Prostate gland (tissue), 2 donors: ENCODE measurements at regions not wholly inside any gene's neighbourhood (a gene's known extent, or its start where the extent isn't known, plus 50 kb on each side); places are given as distances from the start of the nearest gene placed in this dataset.

Experiments
- DNase-seq: peaks from one replicate; pipeline ENCODE4 v3.0.0-alpha.2; 2019; ENCODE audit warnings: low spot score
- H3K27ac ChIP-seq, 2 donors: fragments of 200-600 bp; sonication (generic); 2 replicates each; pipeline ENCODE4 v1.5.1; 2017 to 2019
- H3K27me3 ChIP-seq: fragments of 200-600 bp; sonication (generic); replicated peaks from 2 replicates; pipeline ENCODE4 v1.5.1; 2019; ENCODE audit not compliant: insufficient read depth
- H3K36me3 ChIP-seq, 2 donors: fragments of 200-600 bp; sonication (generic); 1 replicate in 1 of 2; 2 replicates in 1 of 2; pipeline versions ENCODE4 v1.5.1 to v1.8.1; 2017 to 2019
- H3K4me1 ChIP-seq: fragments of 200-600 bp; sonication (generic); replicated peaks from 2 replicates; pipeline ENCODE4 v1.5.1; 2019
- H3K4me3 ChIP-seq, 2 donors: fragments of 200-600 bp; sonication (generic); 2 replicates each; pipeline ENCODE4 v1.5.1; 2017 to 2019
- H3K9me3 ChIP-seq: fragments of 200-600 bp; sonication (generic); 2 replicates; pipeline ENCODE4 v1.5.1; 2017
- POLR2A ChIP-seq: fragments of 450-650 bp; IDR thresholded peaks from one replicate; pipeline ENCODE4 v1.6.1; 2016; ENCODE audit warnings: antibody characterized with exemption, mild to moderate bottlenecking
- POLR2AphosphoS5 ChIP-seq: sonication (generic); formaldehyde crosslinking; IDR thresholded peaks from one replicate; pipeline ENCODE4 v1.6.1; 2017; ENCODE audit warnings: antibody characterized with exemption
- WGBS: methylation state at CpG from one replicate; pipeline ENCODE4 v1.1.5; 2018; 5-methylcytosine and 5-hydroxymethylcytosine counted together
- intact Hi-C: fragments of 100-400 bp; cut with DNase I; formaldehyde crosslinking; loops from one replicate; pipeline ENCODE4 v1.14.2; 2022
- TF ChIP-seq, protein P1 (sequence below), 4 experiments: fragments of 200-600 bp in 2 of 4; fragments of 450-650 bp in 2 of 4; sonication (generic) in 2 of 4; IDR thresholded peaks; 1 replicate in 3 of 4; 2 replicates in 1 of 4; pipeline ENCODE4 v1.5.1; 2016 to 2019; ENCODE audit warnings: antibody characterized with exemption in 4 of 4, mild to moderate bottlenecking in 2 of 4, moderate library complexity in 2 of 4

DNA sequence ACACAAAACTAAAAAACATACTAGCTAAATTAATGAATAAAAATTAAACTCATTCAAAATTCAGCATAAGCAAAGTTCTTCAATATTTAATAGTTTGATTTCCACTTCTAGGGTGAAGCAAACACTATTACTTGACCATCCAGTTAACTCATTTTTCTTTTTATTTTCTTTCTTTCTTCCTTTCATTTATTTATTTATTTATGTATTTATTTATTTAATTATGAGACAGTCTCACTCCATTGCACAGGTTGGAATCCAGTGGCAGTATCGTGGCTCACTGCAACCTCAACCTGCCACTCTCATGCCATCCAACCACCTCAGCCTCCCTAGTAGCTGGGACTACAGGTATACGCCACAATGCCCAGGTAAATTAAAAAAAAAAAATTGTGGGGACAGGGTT, 2069.5 kb downstream of the NCAM2 start:
- intact Hi-C loops, result no loop called here
- no peaks in the 10 kb centered on the region for H3K36me3 ChIP-seq

DNA sequence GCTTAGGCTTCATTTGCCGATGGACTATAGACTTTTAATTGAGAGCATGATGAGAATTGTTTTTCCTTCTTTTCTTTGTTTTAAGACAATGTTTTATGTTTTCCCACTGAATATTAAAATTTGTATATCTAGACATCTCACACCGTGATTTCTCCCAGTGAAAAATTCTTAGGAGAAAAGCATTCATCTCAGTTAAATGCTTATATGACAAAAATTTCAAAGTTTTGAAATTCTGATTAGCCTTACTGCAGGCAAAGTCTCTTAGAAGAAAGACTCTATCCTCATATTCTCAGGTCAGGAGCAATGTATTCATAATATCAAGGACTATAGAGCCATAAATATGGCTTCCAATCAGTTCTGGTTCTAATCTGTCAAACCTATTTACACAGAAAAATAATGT, 2085.0 kb downstream of the NCAM2 start:
- no peak overlapping the region for H3K4me3 ChIP-seq

More for the DNA sequence above, 2069.5 kb downstream of the NCAM2 start:
- H3K27ac ChIP-seq, result no peak overlapping the region
- H3K27me3 ChIP-seq, result no peaks in the 10 kb centered on the region
- H3K4me3 ChIP-seq, result no peak overlapping the region
- TF ChIP-seq, protein P1, sequence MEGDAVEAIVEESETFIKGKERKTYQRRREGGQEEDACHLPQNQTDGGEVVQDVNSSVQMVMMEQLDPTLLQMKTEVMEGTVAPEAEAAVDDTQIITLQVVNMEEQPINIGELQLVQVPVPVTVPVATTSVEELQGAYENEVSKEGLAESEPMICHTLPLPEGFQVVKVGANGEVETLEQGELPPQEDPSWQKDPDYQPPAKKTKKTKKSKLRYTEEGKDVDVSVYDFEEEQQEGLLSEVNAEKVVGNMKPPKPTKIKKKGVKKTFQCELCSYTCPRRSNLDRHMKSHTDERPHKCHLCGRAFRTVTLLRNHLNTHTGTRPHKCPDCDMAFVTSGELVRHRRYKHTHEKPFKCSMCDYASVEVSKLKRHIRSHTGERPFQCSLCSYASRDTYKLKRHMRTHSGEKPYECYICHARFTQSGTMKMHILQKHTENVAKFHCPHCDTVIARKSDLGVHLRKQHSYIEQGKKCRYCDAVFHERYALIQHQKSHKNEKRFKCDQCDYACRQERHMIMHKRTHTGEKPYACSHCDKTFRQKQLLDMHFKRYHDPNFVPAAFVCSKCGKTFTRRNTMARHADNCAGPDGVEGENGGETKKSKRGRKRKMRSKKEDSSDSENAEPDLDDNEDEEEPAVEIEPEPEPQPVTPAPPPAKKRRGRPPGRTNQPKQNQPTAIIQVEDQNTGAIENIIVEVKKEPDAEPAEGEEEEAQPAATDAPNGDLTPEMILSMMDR (IDR thresholded peaks at IDR 0.05), result no peak
- TF ChIP-seq POLR2A (no peak), POLR2AphosphoS5 (no peak)
- no peak for DNase-seq
- 0% methylated on average over 2 of the region's 2 CpGs for WGBS
- H3K9me3 ChIP-seq, result no peaks in the 10 kb centered on the region
- H3K4me1 ChIP-seq, result no peaks in the 10 kb centered on the region

DNA sequence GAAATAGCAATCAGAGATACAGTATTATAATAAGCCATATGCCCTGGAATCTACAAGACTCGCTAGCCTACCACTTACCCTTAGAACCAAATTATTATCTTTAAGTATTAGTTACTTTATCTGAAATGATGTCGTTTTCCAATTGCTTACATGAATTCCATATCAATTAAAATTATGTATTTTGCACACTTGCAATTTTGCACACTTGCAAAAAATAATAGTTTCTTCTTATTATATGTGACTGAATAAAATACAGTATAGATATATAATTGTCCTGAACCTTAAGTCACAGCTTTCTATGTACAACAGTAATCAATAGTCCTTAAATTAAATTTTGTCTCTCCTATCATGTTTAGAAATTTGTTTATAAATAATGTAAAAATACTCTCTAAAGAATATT, 2095.1 kb downstream of the NCAM2 start:
- TF ChIP-seq POLR2A (no peak), POLR2AphosphoS5 (no peak)
- TF ChIP-seq, protein P1 (IDR thresholded peaks at IDR 0.05), result no peak
- Histone ChIP-seq H3K27ac (no peak overlapping the region), H3K4me3 (no peak overlapping the region), H3K9me3 (no peaks in the 10 kb centered on the region), H3K36me3 (no peaks in the 10 kb centered on the region), H3K4me1 (no peaks in the 10 kb centered on the region), H3K27me3 (no peaks in the 10 kb centered on the region)
- 80% methylated on average over 2 of the region's 2 CpGs for WGBS
- intact Hi-C loops, result no loop called here
- DNase-seq, result no peak

More for the DNA sequence above, 2085.0 kb downstream of the NCAM2 start:
- DNase-seq, result no peak
- Histone ChIP-seq H3K27me3 (no peaks in the 10 kb centered on the region), H3K36me3 (no peaks in the 10 kb centered on the region), H3K4me1 (no peaks in the 10 kb centered on the region), H3K9me3 (no peaks in the 10 kb centered on the region), H3K27ac (no peak overlapping the region)
- intact Hi-C loops, result no loop called here
- TF ChIP-seq POLR2AphosphoS5 (no peak), POLR2A (no peak)
- TF ChIP-seq, protein P1 (IDR thresholded peaks at IDR 0.05), result no peak
- WGBS, result 68% methylated on average over 2 of the region's 2 CpGs

DNA sequence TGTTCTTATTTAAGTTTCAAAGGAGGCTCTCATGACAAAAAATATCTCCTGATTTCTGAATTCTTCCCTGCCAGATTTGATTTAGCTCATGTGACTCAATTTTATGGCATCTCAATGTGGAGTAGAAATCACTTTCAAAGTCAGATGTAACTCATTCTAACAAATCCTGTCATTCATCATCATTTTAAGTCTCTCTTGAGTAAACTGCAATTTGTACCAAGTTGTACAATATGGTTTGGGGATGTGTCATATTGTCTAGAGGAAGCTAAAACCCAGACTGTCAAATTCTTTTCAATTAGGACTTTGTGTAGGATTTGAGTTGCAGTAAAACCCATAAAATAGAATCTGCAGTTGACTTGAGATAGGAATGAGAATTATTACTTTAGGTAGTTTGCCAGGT, 2101.0 kb downstream of the NCAM2 start:
- Histone ChIP-seq H3K4me1 (no peaks in the 10 kb centered on the region), H3K27ac (no peak overlapping the region), H3K4me3 (no peak overlapping the region), H3K36me3 (no peaks in the 10 kb centered on the region), H3K27me3 (no peaks in the 10 kb centered on the region), H3K9me3 (no peaks in the 10 kb centered on the region)
- intact Hi-C loops, result no loop called here
- TF ChIP-seq POLR2AphosphoS5 (no peak), POLR2A (no peak)
- TF ChIP-seq, protein P1 (IDR thresholded peaks at IDR 0.05), result no peak
- no peak for DNase-seq

DNA sequence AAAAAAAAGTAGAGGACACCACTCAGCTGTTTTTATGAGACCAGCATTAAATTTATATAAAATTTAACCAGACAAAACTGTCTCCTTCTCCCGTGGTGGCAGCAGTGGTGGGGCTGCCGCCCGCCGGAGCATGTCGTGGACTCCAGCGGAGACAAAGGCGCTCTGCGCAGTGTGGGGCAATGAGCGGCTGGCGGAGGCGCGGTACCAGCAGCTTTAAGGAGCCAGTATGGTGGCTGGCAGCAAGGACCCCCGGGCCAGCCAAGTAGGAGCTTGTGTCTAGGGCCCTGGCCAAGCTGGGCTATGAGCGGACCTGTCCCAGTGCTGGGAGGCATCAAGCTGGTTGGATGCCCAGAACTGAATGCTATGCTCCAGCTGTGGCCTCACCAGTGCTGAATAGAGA, 2102.9 kb downstream of the NCAM2 start:
- intact Hi-C loops, result no loop called here
- DNase-seq, result no peak
- Histone ChIP-seq H3K36me3 (no peaks in the 10 kb centered on the region), H3K27ac (no peak overlapping the region), H3K4me3 (no peak overlapping the region), H3K4me1 (no peaks in the 10 kb centered on the region), H3K27me3 (no peaks in the 10 kb centered on the region), H3K9me3 (no peaks in the 10 kb centered on the region)
- TF ChIP-seq POLR2A, result no peak
- TF ChIP-seq, protein P1 (IDR thresholded peaks at IDR 0.05), result no peak
- no peak for TF ChIP-seq POLR2AphosphoS5
- 92% methylated on average over 14 of the region's 14 CpGs for WGBS
